PC-9 (cell line): ENCODE measurements at regions not wholly inside any gene's neighbourhood (a gene's known extent, or its start where the extent isn't known, plus 50 kb on each side); places are given as distances from the start of the nearest gene placed in this dataset.

Source experiments
- CTCF ChIP-seq: fragments of 200-600 bp; sonication (generic); conservative IDR thresholded peaks from 2 replicates; pipeline ENCODE4 v1.6.1; 2017; ENCODE audit warnings: mixed run types, antibody characterized with exemption, mild to moderate bottlenecking, moderate library complexity
- EZH2 ChIP-seq: fragments of 200-600 bp; sonication (generic); IDR thresholded peaks from 2 replicates; pipeline ENCODE4 v1.8.0; 2017; ENCODE audit warnings: antibody characterized with exemption, low read depth

- TF ChIP-seq CTCF: no peak
- TF ChIP-seq EZH2: no peak
These were observed 75.7 kb upstream of the CCDC112 start for GRCh38 chr5:115372146-115372545.
